Fibroblast of lung (primary cell): ENCODE measurements at regions not wholly inside any gene's neighbourhood (a gene's known extent, or its start where the extent isn't known, plus 50 kb on each side); places are given as distances from the start of the nearest gene placed in this dataset.

ENCODE experiments used
- DNase-seq, 2 donors: peaks; one replicate each; pipeline versions ENCODE4 v3.0.0 to v3.0.0-alpha.2; 2010; ENCODE audit warnings: low read depth in 2 of 2
- H2AFZ ChIP-seq: 2 replicates; pipeline ENCODE4 v1.5.1; 2012; ENCODE audit warnings: low read length, control low read depth, inconsistent platforms
- H3K27ac ChIP-seq: 2 replicates; pipeline ENCODE4 v1.5.1; 2011; ENCODE audit warnings: low read length, control low read depth; ENCODE audit not compliant: insufficient read depth
- H3K27me3 ChIP-seq: 2 replicates; pipeline ENCODE4 v1.5.1; 2011; ENCODE audit warnings: mild to moderate bottlenecking, low read length; ENCODE audit not compliant: control insufficient read depth, insufficient read depth
- H3K36me3 ChIP-seq: 2 replicates; pipeline ENCODE4 v1.5.1; 2011; ENCODE audit warnings: low read length; ENCODE audit not compliant: control insufficient read depth, insufficient read depth
- H3K4me1 ChIP-seq: 2 replicates; pipeline ENCODE4 v1.5.1; 2011; ENCODE audit warnings: low read length; ENCODE audit not compliant: control insufficient read depth, insufficient read depth; ENCODE audit errors: extremely low read depth
- H3K4me2 ChIP-seq: 2 replicates; pipeline ENCODE4 v1.5.1; 2011; ENCODE audit warnings: low read length, control low read depth; ENCODE audit not compliant: insufficient read depth; ENCODE audit errors: extremely low read depth
- H3K4me3 ChIP-seq, 4 experiments: fragments of 200-600 bp in 1 of 4; sonication (generic) in 1 of 4; replicated peaks in 1 of 4; 2 replicates each; pipeline ENCODE4 v1.5.1; 2011 to 2016; ENCODE audit warnings: low read length in 4 of 4, low read depth in 3 of 4, mild to moderate bottlenecking in 3 of 4, control low read depth in 2 of 4, inconsistent platforms in 1 of 4, mixed read lengths in 1 of 4; ENCODE audit not compliant: insufficient read depth in 1 of 4; ENCODE audit errors: control extremely low read depth in 1 of 4
- H3K79me2 ChIP-seq: 2 replicates; pipeline ENCODE4 v1.5.1; 2012; ENCODE audit warnings: mild to moderate bottlenecking, low read length, inconsistent platforms; ENCODE audit not compliant: control insufficient read depth, insufficient read depth
- H3K9ac ChIP-seq: 2 replicates; pipeline ENCODE4 v1.5.1; 2011; ENCODE audit warnings: mild to moderate bottlenecking, low read length, control low read depth; ENCODE audit not compliant: insufficient read depth
- H3K9me3 ChIP-seq: 2 replicates; pipeline ENCODE4 v1.5.1; 2012; ENCODE audit warnings: low read depth, low read length; ENCODE audit not compliant: control insufficient read depth, insufficient read depth
- H4K20me1 ChIP-seq: 2 replicates; pipeline ENCODE4 v1.5.1; 2011; ENCODE audit warnings: low read length; ENCODE audit not compliant: control insufficient read depth, insufficient read depth; ENCODE audit errors: extremely low read depth
- EZH2 ChIP-seq: IDR thresholded peaks from 2 replicates; pipeline ENCODE4 v1.5.1; 2012; ENCODE audit warnings: low read length, control low read depth, mild to moderate bottlenecking; ENCODE audit errors: missing control alignments
- TF ChIP-seq, protein P1 (sequence below), 2 donors: IDR thresholded peaks in 1 of 2; conservative IDR thresholded peaks in 1 of 2; 1 replicate in 1 of 2; 2 replicates in 1 of 2; pipeline ENCODE4 v1.5.1; 2011 to 2012; ENCODE audit warnings: low read length in 2 of 2, control low read depth in 1 of 2, inconsistent platforms in 1 of 2, low read depth in 1 of 2, mild to moderate bottlenecking in 1 of 2

GRCh38 chr5:117065800-117066199 is 491.2 kb upstream of the SEMA6A start:
- H2AFZ ChIP-seq: no peak overlapping the region
- no peaks in the 10 kb centered on the region for H3K27me3 ChIP-seq
- no peak overlapping the region for H3K4me3 ChIP-seq
- no peak overlapping the region for H3K27ac ChIP-seq
- H3K4me2 ChIP-seq: no peak overlapping the region
- H3K9ac ChIP-seq: no peak overlapping the region
- DNase-seq: no peak
- no peaks in the 10 kb centered on the region for H3K4me1 ChIP-seq
- no peaks in the 10 kb centered on the region for H3K79me2 ChIP-seq
- H3K9me3 ChIP-seq: no peaks in the 10 kb centered on the region
- no peak for TF ChIP-seq EZH2
- TF ChIP-seq, protein P1, sequence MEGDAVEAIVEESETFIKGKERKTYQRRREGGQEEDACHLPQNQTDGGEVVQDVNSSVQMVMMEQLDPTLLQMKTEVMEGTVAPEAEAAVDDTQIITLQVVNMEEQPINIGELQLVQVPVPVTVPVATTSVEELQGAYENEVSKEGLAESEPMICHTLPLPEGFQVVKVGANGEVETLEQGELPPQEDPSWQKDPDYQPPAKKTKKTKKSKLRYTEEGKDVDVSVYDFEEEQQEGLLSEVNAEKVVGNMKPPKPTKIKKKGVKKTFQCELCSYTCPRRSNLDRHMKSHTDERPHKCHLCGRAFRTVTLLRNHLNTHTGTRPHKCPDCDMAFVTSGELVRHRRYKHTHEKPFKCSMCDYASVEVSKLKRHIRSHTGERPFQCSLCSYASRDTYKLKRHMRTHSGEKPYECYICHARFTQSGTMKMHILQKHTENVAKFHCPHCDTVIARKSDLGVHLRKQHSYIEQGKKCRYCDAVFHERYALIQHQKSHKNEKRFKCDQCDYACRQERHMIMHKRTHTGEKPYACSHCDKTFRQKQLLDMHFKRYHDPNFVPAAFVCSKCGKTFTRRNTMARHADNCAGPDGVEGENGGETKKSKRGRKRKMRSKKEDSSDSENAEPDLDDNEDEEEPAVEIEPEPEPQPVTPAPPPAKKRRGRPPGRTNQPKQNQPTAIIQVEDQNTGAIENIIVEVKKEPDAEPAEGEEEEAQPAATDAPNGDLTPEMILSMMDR (conservative IDR thresholded peaks at IDR 0.05 in 1 of 2, IDR thresholded peaks at IDR 0.05 in 1 of 2; ENCODE audit: low read depth in 1 of 2, low read length in 2 of 2): no peak
- H3K36me3 ChIP-seq: no peaks in the 10 kb centered on the region
- no peaks in the 10 kb centered on the region for H4K20me1 ChIP-seq

DNA sequence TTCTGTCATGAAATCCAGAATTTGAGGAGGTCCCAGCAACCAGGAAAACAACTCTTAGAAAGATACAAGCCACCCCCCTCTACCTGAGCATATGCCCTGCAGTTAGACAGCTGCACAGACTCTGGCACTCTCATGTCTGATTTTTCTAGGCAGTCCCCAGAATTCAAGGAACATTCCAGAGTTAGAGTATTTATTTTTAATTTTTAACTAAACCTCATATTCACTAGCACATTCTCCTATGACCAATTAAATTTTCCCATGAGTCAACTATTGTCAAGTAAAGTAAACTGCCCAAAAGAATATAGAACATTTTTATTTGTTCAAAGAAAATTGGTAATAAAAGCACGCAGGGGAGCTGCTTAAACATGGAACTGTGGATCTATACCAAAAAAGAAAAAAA is 490.5 kb upstream of the SEMA6A start:
- TF ChIP-seq, protein P1 (conservative IDR thresholded peaks at IDR 0.05 in 1 of 2, IDR thresholded peaks at IDR 0.05 in 1 of 2; ENCODE audit: low read depth in 1 of 2, low read length in 2 of 2): no peak
- TF ChIP-seq EZH2: no peak
- Histone ChIP-seq H2AFZ (no peak overlapping the region), H3K79me2 (no peaks in the 10 kb centered on the region), H3K27me3 (no peaks in the 10 kb centered on the region), H3K4me1 (no peaks in the 10 kb centered on the region), H3K9me3 (no peaks in the 10 kb centered on the region), H4K20me1 (no peaks in the 10 kb centered on the region), H3K4me2 (no peak overlapping the region), H3K27ac (no peak overlapping the region), H3K9ac (no peak overlapping the region), H3K36me3 (no peaks in the 10 kb centered on the region), H3K4me3 (no peak overlapping the region)
- DNase-seq: no peak

DNA sequence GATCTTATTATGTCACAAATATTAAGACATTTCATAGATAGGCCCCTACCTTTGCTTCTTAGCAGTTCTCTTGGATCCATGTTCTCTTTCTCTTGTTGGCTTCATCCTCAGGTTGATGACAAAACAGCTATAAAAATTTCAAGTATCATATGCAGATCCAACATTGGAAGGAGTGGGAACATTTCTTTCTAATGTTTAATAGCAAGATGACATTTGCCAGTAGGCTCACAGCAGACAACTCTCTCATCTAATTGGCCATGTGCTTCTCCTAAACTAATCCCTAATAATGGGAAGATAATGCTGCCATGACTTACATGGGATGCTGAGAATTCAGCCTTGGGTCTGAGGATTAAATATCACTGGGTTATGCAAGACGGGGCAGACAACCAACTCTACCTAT is 485.5 kb upstream of the SEMA6A start:
- H4K20me1 ChIP-seq: no peaks in the 10 kb centered on the region
- TF ChIP-seq EZH2: no peak
- TF ChIP-seq, protein P1 (conservative IDR thresholded peaks at IDR 0.05 in 1 of 2, IDR thresholded peaks at IDR 0.05 in 1 of 2; ENCODE audit: low read depth in 1 of 2, low read length in 2 of 2): no peak
- no peak for DNase-seq
- no peaks in the 10 kb centered on the region for H3K36me3 ChIP-seq
- no peak overlapping the region for H2AFZ ChIP-seq
- no peaks in the 10 kb centered on the region for H3K27me3 ChIP-seq
- no peaks in the 10 kb centered on the region for H3K79me2 ChIP-seq
- H3K27ac ChIP-seq: no peak overlapping the region
- H3K4me3 ChIP-seq: no peak overlapping the region
- no peaks in the 10 kb centered on the region for H3K9me3 ChIP-seq
- no peak overlapping the region for H3K9ac ChIP-seq
- no peaks in the 10 kb centered on the region for H3K4me1 ChIP-seq
- H3K4me2 ChIP-seq: no peak overlapping the region
